ENCODE measurements at regions not wholly inside any gene's neighbourhood (a gene's known extent, or its start where the extent isn't known, plus 50 kb on each side); places are given as distances from the start of the nearest gene placed in this dataset.

DNA sequence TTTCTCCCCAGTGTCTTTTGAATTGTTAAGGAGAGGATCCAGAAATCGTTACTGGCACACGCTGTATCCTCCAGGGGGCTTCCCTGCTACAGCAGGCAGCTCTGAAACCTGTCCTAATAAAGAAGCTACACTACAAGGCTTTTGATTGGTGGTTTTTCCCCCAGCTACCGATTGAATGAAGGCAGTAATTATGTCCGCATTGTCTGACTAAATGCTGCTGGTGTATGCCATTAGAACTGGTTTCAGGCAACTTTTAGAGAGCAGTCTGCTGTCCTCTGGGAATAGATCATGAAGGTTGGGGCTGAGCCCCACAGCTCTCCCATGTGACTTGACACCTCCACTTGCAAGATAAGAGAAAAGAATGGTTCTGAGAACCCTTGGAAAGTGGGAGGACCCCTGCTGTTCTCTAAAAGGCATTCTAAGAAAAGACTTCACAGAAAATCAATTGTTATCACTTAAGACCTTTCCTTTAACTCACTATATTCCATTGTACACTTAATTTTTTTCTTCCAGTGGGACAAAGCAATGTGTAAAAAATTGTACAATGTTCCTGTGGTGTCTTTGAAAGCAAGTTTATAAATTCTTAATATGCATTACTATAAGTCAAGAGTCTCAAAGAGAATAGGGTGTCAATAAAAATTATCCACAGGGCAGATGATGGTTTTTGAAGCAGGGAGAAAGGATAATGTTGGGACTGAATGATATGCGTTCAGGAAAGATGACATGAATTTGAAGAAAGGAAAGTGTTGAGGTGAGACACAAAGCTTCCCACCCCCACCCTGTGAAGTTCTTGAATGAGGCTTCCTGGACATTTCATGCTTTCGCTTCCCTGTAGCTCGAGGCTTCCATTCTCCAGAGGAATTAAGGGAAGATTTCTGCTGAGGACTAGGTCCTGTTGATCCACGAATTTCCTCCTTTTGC, 53.0 kb upstream of the DAZL start:
- Histone ChIP-seq H3K27ac (ENCODE audit: low read depth, low read length) (peak overlapping the region; percentile 77), H3K9ac (ENCODE audit: extremely low read depth, low read length, poor library complexity, severe bottlenecking) (no peak overlapping the region), H3K4me3 (ENCODE audit: low read length) (peak overlapping the region; percentile 31), H3K36me3 (ENCODE audit: control insufficient read depth, insufficient read depth, low read length) (no peaks in the 10 kb centered on the region), H3K4me1 (ENCODE audit: control insufficient read depth, insufficient read depth, low read length) (peaks cover 5% of the 10 kb centered on the region), H3K27me3 (ENCODE audit: control insufficient read depth, insufficient read depth, low read length, poor library complexity, severe bottlenecking) (no peaks in the 10 kb centered on the region), H3K9me3 (ENCODE audit: control insufficient read depth, low read length) (peaks cover 35% of the 10 kb centered on the region)
- Mint-ChIP-seq H3K4me3 (no peak overlapping the region), H3K36me3 (ENCODE audit: low read depth) (peaks cover 6% of the 10 kb centered on the region), H3K4me1 (peaks cover 40% of the 10 kb centered on the region), H3K27me3 (ENCODE audit: insufficient read depth) (no peaks in the 10 kb centered on the region), H3K9me3 (peaks cover 20% of the 10 kb centered on the region), H3K27ac (peak overlapping the region; percentile 86)
- peak; percentile 84 for DNase-seq
- WGBS, 2 experiments (ENCODE audit: insufficient coverage in 1 of 2, insufficient read length in 1 of 2) = 32 to 39% methylated on average over 7 to 8 of the region's 8 CpGs
- TF ChIP-seq, protein P1, sequence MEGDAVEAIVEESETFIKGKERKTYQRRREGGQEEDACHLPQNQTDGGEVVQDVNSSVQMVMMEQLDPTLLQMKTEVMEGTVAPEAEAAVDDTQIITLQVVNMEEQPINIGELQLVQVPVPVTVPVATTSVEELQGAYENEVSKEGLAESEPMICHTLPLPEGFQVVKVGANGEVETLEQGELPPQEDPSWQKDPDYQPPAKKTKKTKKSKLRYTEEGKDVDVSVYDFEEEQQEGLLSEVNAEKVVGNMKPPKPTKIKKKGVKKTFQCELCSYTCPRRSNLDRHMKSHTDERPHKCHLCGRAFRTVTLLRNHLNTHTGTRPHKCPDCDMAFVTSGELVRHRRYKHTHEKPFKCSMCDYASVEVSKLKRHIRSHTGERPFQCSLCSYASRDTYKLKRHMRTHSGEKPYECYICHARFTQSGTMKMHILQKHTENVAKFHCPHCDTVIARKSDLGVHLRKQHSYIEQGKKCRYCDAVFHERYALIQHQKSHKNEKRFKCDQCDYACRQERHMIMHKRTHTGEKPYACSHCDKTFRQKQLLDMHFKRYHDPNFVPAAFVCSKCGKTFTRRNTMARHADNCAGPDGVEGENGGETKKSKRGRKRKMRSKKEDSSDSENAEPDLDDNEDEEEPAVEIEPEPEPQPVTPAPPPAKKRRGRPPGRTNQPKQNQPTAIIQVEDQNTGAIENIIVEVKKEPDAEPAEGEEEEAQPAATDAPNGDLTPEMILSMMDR (conservative IDR thresholded peaks at IDR 0.05) = peak; percentile 71

DNA sequence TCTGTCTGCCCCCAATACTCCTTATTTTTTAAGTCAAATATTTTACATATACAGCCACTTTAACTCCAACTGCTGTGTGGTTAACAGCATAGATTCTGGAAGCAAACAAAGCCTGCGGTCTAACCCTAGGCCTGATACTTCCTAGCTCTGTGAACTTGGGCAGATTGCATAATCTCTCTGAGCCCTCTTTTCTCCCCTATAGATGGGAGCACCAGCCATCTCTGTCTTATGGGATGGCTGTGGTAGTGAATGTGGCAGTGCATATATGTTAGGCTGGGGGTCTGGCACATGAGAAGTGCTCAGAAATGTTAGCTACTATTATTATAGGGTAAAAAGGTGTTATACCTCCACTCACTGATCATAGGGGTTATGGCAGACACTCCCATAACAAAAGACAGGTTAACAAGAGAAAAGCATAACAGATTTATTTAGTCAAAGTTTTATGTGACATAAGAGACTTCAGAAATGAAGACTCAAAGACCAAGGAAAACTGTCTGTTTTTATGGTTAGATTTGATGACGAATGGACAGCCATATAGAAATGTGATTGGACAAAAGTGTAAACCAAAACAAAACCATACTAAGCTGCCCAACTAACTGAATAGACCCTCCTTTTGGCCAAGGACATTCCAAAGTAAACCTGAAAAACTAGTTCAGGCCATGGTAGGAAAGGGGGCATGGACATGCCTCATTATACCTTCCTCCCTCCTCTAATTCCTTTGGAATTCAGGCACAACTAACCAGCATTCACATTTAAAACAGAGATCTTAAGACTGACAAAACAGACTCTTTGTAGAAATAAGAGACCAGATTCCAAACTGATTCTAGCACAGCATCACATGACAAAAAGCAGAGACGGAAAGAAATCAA, 53.9 kb upstream of the DAZL start:
- Histone ChIP-seq H3K36me3 (ENCODE audit: control insufficient read depth, insufficient read depth, low read length) (no peaks in the 10 kb centered on the region), H3K27me3 (ENCODE audit: control insufficient read depth, insufficient read depth, low read length, poor library complexity, severe bottlenecking) (no peaks in the 10 kb centered on the region), H3K9me3 (ENCODE audit: control insufficient read depth, low read length) (peaks cover 35% of the 10 kb centered on the region), H3K4me3 (ENCODE audit: low read length) (peak overlapping the region; percentile 20), H3K4me1 (ENCODE audit: control insufficient read depth, insufficient read depth, low read length) (peaks cover 5% of the 10 kb centered on the region), H3K9ac (ENCODE audit: extremely low read depth, low read length, poor library complexity, severe bottlenecking) (no peak overlapping the region), H3K27ac (ENCODE audit: low read depth, low read length) (no peak overlapping the region)
- Mint-ChIP-seq H3K4me1 (peaks cover 43% of the 10 kb centered on the region), H3K9me3 (peaks cover 20% of the 10 kb centered on the region), H3K27me3 (ENCODE audit: insufficient read depth) (no peaks in the 10 kb centered on the region), H3K36me3 (ENCODE audit: low read depth) (peaks cover 6% of the 10 kb centered on the region), H3K27ac (peak overlapping the region; percentile 45), H3K4me3 (no peak overlapping the region)
- 81 to 92% methylated on average over 2 to 3 of the region's 3 CpGs for WGBS, 2 experiments (ENCODE audit: insufficient coverage in 1 of 2, insufficient read length in 1 of 2)
- TF ChIP-seq, protein P1 (conservative IDR thresholded peaks at IDR 0.05) = no peak
- no peak for DNase-seq

DNA sequence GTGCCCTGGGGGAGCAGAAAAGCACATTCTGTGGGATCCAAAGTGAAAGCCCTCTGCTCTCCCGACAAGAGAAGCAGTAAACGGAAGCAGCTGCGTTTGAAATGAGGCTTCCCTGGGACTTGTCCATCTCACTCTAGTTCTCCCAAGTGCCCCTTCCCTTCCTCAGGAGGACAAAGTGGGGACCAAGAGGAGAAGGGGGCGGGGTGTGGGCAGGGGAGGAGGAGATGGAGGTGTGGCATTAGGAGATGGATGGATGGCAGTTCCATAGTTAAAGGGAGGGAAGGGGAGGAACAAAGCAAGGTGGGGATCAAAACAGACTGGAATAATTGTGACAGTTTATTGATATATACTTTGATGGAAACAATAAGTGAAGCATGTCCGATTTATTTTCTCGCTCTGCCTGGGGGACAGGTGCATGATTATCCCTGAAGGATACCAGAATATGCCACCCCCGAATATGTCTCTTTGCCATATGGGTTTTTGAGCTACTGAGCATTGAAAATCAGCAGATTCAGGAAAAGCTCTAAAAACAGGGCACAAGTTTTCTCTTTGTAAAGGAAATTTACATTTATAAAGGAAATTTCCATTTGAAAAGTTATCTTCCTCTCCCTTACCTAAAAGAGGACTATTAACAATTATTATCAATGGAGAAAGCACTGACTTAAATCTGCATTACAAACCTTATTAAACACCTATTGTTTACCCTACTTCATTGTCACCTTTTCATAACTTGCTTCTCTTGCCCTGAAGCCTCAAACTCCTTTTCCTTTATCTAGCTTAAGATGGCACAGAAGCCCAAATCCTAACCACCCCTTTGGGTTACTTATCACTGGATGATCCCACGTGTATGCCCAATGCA, 58.9 kb upstream of the DAZL start:
- DNase-seq = no peak
- H3K27me3 ChIP-seq (ENCODE audit: control insufficient read depth, insufficient read depth, low read length, poor library complexity, severe bottlenecking) = no peaks in the 10 kb centered on the region
- Mint-ChIP-seq H3K4me3 (no peak overlapping the region), H3K36me3 (ENCODE audit: low read depth) (peaks cover 6% of the 10 kb centered on the region), H3K9me3 (peaks cover 20% of the 10 kb centered on the region), H3K27me3 (ENCODE audit: insufficient read depth) (peaks cover 4% of the 10 kb centered on the region), H3K27ac (peak overlapping the region; percentile 26), H3K4me1 (peaks cover 21% of the 10 kb centered on the region)
- H3K4me1 ChIP-seq (ENCODE audit: control insufficient read depth, insufficient read depth, low read length) = no peaks in the 10 kb centered on the region
- no peak overlapping the region for H3K9ac ChIP-seq (ENCODE audit: extremely low read depth, low read length, poor library complexity, severe bottlenecking)
- no peaks in the 10 kb centered on the region for H3K36me3 ChIP-seq (ENCODE audit: control insufficient read depth, insufficient read depth, low read length)
- WGBS, 2 experiments (ENCODE audit: insufficient coverage in 1 of 2, insufficient read length in 1 of 2) = 80 to 82% methylated on average over 4 to 8 of the region's 8 CpGs
- TF ChIP-seq, protein P1 (conservative IDR thresholded peaks at IDR 0.05) = no peak
- H3K27ac ChIP-seq (ENCODE audit: low read depth, low read length) = no peak overlapping the region
- H3K9me3 ChIP-seq (ENCODE audit: control insufficient read depth, low read length) = peaks cover 29% of the 10 kb centered on the region
- no peak overlapping the region for H3K4me3 ChIP-seq (ENCODE audit: low read length)
